DOHH2 (cell line): ENCODE measurements at regions not wholly inside any gene's neighbourhood (a gene's known extent, or its start where the extent isn't known, plus 50 kb on each side); places are given as distances from the start of the nearest gene placed in this dataset.

Experiments
- CTCF ChIP-seq: fragments of 200-600 bp; sonication (generic); IDR thresholded peaks from one replicate; pipeline ENCODE4 v1.5.1; 2014; ENCODE audit warnings: antibody characterized with exemption, mild to moderate bottlenecking, low read depth, low read length; ENCODE audit not compliant: poor library complexity, severe bottlenecking
- EZH2phosphoT487 ChIP-seq: fragments of 200-600 bp; sonication (generic); IDR thresholded peaks from 2 replicates; pipeline ENCODE4 v1.6.1; 2017; ENCODE audit warnings: borderline replicate concordance, mild to moderate bottlenecking, antibody characterized with exemption, low read length, moderate library complexity, mixed read lengths

GRCh38 chrX:20585782-20586181 is 319.1 kb upstream of the RPS6KA3 start:
- TF ChIP-seq CTCF (no peak), EZH2phosphoT487 (no peak)
